Trophoblast cell (in vitro differentiated cells and primary cell): ENCODE measurements at regions not wholly inside any gene's neighbourhood (a gene's known extent, or its start where the extent isn't known, plus 50 kb on each side); places are given as distances from the start of the nearest gene placed in this dataset.

Experiments
- DNase-seq, 2 donors: peaks; one replicate each; pipeline ENCODE4 v3.0.0-alpha.2; 2016
- H2AFZ ChIP-seq: 2 replicates; pipeline ENCODE4 v1.6.1; 2013; ENCODE audit warnings: low read length, moderate library complexity, mild to moderate bottlenecking; ENCODE audit not compliant: insufficient read depth, poor library complexity
- H2AK5ac ChIP-seq: 2 replicates; pipeline ENCODE4 v1.6.1; 2013; ENCODE audit warnings: mild to moderate bottlenecking, low read length
- H2BK120ac ChIP-seq: 2 replicates; pipeline ENCODE4 v1.6.1; 2013; ENCODE audit warnings: low read length, mild to moderate bottlenecking, moderate library complexity; ENCODE audit not compliant: insufficient read depth, poor library complexity
- H2BK12ac ChIP-seq: 2 replicates; pipeline ENCODE4 v1.6.1; 2013; ENCODE audit warnings: mild to moderate bottlenecking, low read length, moderate library complexity
- H2BK5ac ChIP-seq: 2 replicates; pipeline ENCODE4 v1.6.1; 2013; ENCODE audit warnings: low read length, low read depth, moderate library complexity, mild to moderate bottlenecking; ENCODE audit not compliant: poor library complexity
- H3K14ac ChIP-seq: 2 replicates; pipeline ENCODE4 v1.6.1; 2013; ENCODE audit warnings: mild to moderate bottlenecking, low read length
- H3K18ac ChIP-seq: 2 replicates; pipeline ENCODE4 v1.6.1; 2013; ENCODE audit warnings: mild to moderate bottlenecking, low read length
- H3K23ac ChIP-seq: 2 replicates; pipeline ENCODE4 v1.6.1; 2013; ENCODE audit warnings: low read length
- H3K27ac ChIP-seq: 2 replicates; pipeline ENCODE4 v1.5.1; 2013; ENCODE audit warnings: low read depth, mild to moderate bottlenecking, inconsistent platforms, low read length, moderate library complexity
- H3K27me3 ChIP-seq: 2 replicates; pipeline ENCODE4 v1.6.1; 2013; ENCODE audit warnings: inconsistent platforms, mild to moderate bottlenecking, low read length, moderate library complexity; ENCODE audit not compliant: insufficient read depth
- H3K36me3 ChIP-seq, 2 experiments: 1 replicate in 1 of 2; 2 replicates in 1 of 2; pipeline ENCODE4 v1.6.1; 2013; ENCODE audit warnings: low read length in 2 of 2, mild to moderate bottlenecking in 2 of 2, moderate library complexity in 1 of 2; ENCODE audit not compliant: insufficient read depth in 2 of 2, control insufficient read depth in 1 of 2
- H3K4ac ChIP-seq: 2 replicates; pipeline ENCODE4 v1.6.1; 2013; ENCODE audit warnings: low read depth, mild to moderate bottlenecking, low read length, moderate library complexity
- H3K4me1 ChIP-seq, 2 experiments: 1 replicate in 1 of 2; 2 replicates in 1 of 2; pipeline ENCODE4 v1.6.1; 2013; ENCODE audit warnings: low read length in 2 of 2, mild to moderate bottlenecking in 2 of 2, moderate library complexity in 1 of 2; ENCODE audit not compliant: insufficient read depth in 2 of 2, control insufficient read depth in 1 of 2
- H3K4me2 ChIP-seq: 2 replicates; pipeline ENCODE4 v1.6.1; 2013; ENCODE audit warnings: inconsistent platforms, mild to moderate bottlenecking, low read length, moderate library complexity
- H3K4me3 ChIP-seq: 2 replicates; pipeline ENCODE4 v1.5.1; 2013; ENCODE audit warnings: mild to moderate bottlenecking, low read depth, low read length, inconsistent platforms
- H3K79me1 ChIP-seq: one replicate; pipeline ENCODE4 v1.6.1; 2013; ENCODE audit warnings: low read length
- H3K79me2 ChIP-seq: 2 replicates; pipeline ENCODE4 v1.6.1; 2013; ENCODE audit warnings: low read length, mild to moderate bottlenecking; ENCODE audit not compliant: control insufficient read depth, insufficient read depth, poor library complexity
- H3K9ac ChIP-seq: 2 replicates; pipeline ENCODE4 v1.6.1; 2013; ENCODE audit warnings: mild to moderate bottlenecking, low read length
- H3K9me3 ChIP-seq: 2 replicates; pipeline ENCODE4 v1.6.1; 2013; ENCODE audit warnings: low read depth, mild to moderate bottlenecking, control low read depth, inconsistent platforms, low read length; ENCODE audit not compliant: insufficient read depth
- H4K12ac ChIP-seq: 2 replicates; pipeline ENCODE4 v1.6.1; 2013; ENCODE audit warnings: low read depth, mild to moderate bottlenecking, low read length, moderate library complexity
- H4K8ac ChIP-seq: 2 replicates; pipeline ENCODE4 v1.6.1; 2013; ENCODE audit warnings: low read depth, mild to moderate bottlenecking, low read length, moderate library complexity
- H4K91ac ChIP-seq: one replicate; pipeline ENCODE4 v1.6.1; 2013; ENCODE audit warnings: low read depth, mild to moderate bottlenecking, low read length, moderate library complexity
- WGBS: extraction: QIAGEN DNeasy Blood & Tissue Kit; methylation state at CpG from one replicate; pipeline ENCODE4 v1.1.7; 2013; ENCODE audit warnings: missing lambda C conversion rate; ENCODE audit not compliant: insufficient read length, insufficient coverage; ENCODE audit errors: extremely low coverage; 5-methylcytosine and 5-hydroxymethylcytosine counted together

DNA sequence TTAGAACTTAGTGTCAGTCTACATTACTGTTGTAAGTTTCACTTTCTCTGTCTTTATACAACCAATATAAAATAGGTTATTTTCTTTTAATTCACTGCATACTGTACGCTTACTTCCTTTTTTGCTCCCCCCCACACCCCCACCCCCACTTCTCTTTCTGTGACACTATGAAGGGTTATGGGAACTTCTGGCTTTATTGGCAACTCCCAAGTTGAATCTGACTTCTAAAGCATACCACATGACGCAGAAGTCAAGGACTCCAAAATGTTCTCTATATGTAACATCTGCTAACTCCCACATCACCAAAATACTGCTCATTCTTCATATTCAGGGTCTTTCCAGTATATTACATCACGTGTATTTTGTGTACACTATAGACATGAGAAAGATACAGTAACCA is 81.2 kb upstream of the ATXN7L3B start:
- Histone ChIP-seq H3K4me1 (no peaks in the 10 kb centered on the region), H3K9ac (no peak overlapping the region), H3K79me1 (no peaks in the 10 kb centered on the region), H2AK5ac (no peak overlapping the region), H2BK120ac (no peak overlapping the region), H3K4me2 (no peak overlapping the region), H3K79me2 (no peaks in the 10 kb centered on the region), H3K36me3 (no peaks in the 10 kb centered on the region), H3K4ac (no peak overlapping the region), H3K9me3 (no peaks in the 10 kb centered on the region), H3K4me3 (no peak overlapping the region), H4K8ac (no peak overlapping the region), H4K12ac (no peak overlapping the region), H4K91ac (no peak overlapping the region), H2AFZ (no peak overlapping the region), H3K14ac (no peak overlapping the region), H3K18ac (no peak overlapping the region), H3K27ac (no peak overlapping the region), H2BK12ac (no peak overlapping the region), H3K27me3 (no peaks in the 10 kb centered on the region), H2BK5ac (no peak overlapping the region), H3K23ac (no peak overlapping the region)
- no CpG with 5 or more reads among the region's 3 CpGs for WGBS
- no peak for DNase-seq

DNA sequence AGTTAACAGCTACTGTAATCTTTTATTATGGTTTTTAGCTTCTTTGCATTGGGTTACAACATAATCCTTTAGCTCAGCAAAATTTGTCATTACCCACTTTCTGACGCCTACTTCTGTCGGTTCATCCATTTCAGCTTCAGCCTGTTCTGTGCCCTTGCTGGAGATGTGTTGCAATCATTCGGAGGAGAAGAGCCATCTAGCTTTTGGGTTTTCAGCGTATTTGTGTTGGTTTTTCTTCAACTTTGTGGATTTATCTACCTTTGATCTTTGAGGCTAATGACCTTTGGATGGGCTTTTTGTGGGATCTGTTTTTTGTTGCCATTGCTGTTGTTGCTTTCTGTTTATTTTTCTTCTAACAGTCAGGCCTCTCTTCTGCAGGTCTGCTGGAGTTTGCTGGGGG is 69.2 kb upstream of the ATXN7L3B start:
- H3K4me2 ChIP-seq: no peak overlapping the region
- H3K9me3 ChIP-seq: no peaks in the 10 kb centered on the region
- H4K91ac ChIP-seq: no peak overlapping the region
- no peak overlapping the region for H3K4me3 ChIP-seq
- H2AK5ac ChIP-seq: no peak overlapping the region
- H3K14ac ChIP-seq: no peak overlapping the region
- H2BK120ac ChIP-seq: no peak overlapping the region
- no peak overlapping the region for H3K4ac ChIP-seq
- no peak overlapping the region for H3K27ac ChIP-seq
- no peaks in the 10 kb centered on the region for H3K79me2 ChIP-seq
- no peak overlapping the region for H3K18ac ChIP-seq
- H3K27me3 ChIP-seq: no peaks in the 10 kb centered on the region
- no peaks in the 10 kb centered on the region for H3K4me1 ChIP-seq
- H2BK12ac ChIP-seq: no peak overlapping the region
- WGBS: no CpG with 5 or more reads among the region's 4 CpGs
- H4K12ac ChIP-seq: no peak overlapping the region
- no peak overlapping the region for H3K9ac ChIP-seq
- no peak overlapping the region for H3K23ac ChIP-seq
- H2AFZ ChIP-seq: no peak overlapping the region
- no peak overlapping the region for H4K8ac ChIP-seq
- H2BK5ac ChIP-seq: no peak overlapping the region
- H3K36me3 ChIP-seq: no peaks in the 10 kb centered on the region
- DNase-seq: no peak
- no peaks in the 10 kb centered on the region for H3K79me1 ChIP-seq

- Histone ChIP-seq H4K8ac (no peak overlapping the region), H2BK120ac (no peak overlapping the region), H3K18ac (no peak overlapping the region), H3K27me3 (no peaks in the 10 kb centered on the region), H3K4ac (no peak overlapping the region), H2AK5ac (no peak overlapping the region), H3K23ac (no peak overlapping the region), H3K4me2 (no peak overlapping the region), H3K4me1 (no peaks in the 10 kb centered on the region), H2BK5ac (no peak overlapping the region), H3K79me2 (no peaks in the 10 kb centered on the region), H3K9me3 (no peaks in the 10 kb centered on the region), H3K14ac (no peak overlapping the region), H3K36me3 (no peaks in the 10 kb centered on the region), H2BK12ac (no peak overlapping the region), H4K12ac (no peak overlapping the region), H3K9ac (no peak overlapping the region), H3K4me3 (no peak overlapping the region), H2AFZ (no peak overlapping the region), H4K91ac (no peak overlapping the region), H3K79me1 (no peaks in the 10 kb centered on the region), H3K27ac (no peak overlapping the region)
- no peak for DNase-seq
- no CpG with 5 or more reads among the region's 1 CpG for WGBS
Observed at GRCh38 chr12:74476234-74476633, 61.4 kb upstream of the ATXN7L3B start.

DNA sequence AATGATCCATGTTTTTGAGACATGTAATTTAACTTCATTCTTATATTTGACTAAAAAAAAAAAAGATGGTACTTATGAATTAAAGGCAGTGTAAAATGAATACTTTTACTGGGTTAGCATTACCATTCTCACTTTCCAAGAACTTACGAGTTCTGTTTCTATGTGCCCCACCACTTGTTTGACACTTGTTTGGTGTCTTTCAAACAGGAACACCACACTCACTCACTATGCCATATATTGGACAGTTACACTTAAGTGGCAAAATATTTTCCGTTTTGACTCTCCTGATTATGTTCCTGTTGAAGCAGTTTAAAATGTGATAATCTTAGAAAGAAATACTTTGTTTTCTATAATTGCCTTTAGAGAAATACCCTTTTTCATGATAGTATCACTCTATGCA is 56.6 kb upstream of the ATXN7L3B start:
- no peak overlapping the region for H2AK5ac ChIP-seq
- no peak overlapping the region for H3K18ac ChIP-seq
- H3K23ac ChIP-seq: no peak overlapping the region
- H3K9ac ChIP-seq: no peak overlapping the region
- no peak overlapping the region for H3K4ac ChIP-seq
- H2BK120ac ChIP-seq: no peak overlapping the region
- no peaks in the 10 kb centered on the region for H3K4me1 ChIP-seq
- H3K36me3 ChIP-seq: no peaks in the 10 kb centered on the region
- H2AFZ ChIP-seq: no peak overlapping the region
- no peak overlapping the region for H3K4me2 ChIP-seq
- WGBS: no CpG with 5 or more reads among the region's 2 CpGs
- H3K79me1 ChIP-seq: no peaks in the 10 kb centered on the region
- H3K79me2 ChIP-seq: no peaks in the 10 kb centered on the region
- no peak overlapping the region for H4K91ac ChIP-seq
- no peak overlapping the region for H4K8ac ChIP-seq
- no peak overlapping the region for H4K12ac ChIP-seq
- DNase-seq: no peak
- H2BK12ac ChIP-seq: no peak overlapping the region
- H3K27ac ChIP-seq: no peak overlapping the region
- no peak overlapping the region for H2BK5ac ChIP-seq
- H3K27me3 ChIP-seq: no peaks in the 10 kb centered on the region
- H3K4me3 ChIP-seq: no peak overlapping the region
- no peak overlapping the region for H3K14ac ChIP-seq
- H3K9me3 ChIP-seq: no peaks in the 10 kb centered on the region

DNA sequence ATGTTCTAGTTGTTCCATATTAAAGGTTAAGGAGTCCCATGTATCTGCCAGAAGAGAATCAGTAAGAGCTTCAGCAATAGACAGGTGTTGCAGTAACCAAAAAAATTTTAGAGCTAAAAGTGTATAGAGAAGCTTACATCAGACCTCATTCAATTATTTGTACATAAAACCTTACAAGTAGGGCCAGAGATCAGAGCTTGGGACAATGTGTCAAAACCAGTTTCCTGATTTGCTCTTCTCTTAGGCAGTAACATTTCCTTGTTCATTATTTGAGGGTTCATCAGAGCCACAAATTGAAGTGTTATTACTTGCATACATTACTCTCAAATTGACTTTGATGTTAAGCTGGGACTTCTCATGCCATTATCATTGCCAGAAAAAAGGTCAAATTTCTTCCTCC is 55.5 kb upstream of the ATXN7L3B start:
- H3K23ac ChIP-seq: no peak overlapping the region
- no peak overlapping the region for H4K91ac ChIP-seq
- H3K4ac ChIP-seq: no peak overlapping the region

More for the DNA sequence above, 55.5 kb upstream of the ATXN7L3B start:
- Histone ChIP-seq H2AK5ac (no peak overlapping the region), H3K18ac (no peak overlapping the region), H3K4me3 (no peak overlapping the region), H3K79me1 (no peaks in the 10 kb centered on the region), H4K12ac (no peak overlapping the region), H2BK12ac (no peak overlapping the region), H2BK5ac (no peak overlapping the region), H3K9me3 (no peaks in the 10 kb centered on the region), H4K8ac (no peak overlapping the region), H2BK120ac (no peak overlapping the region), H3K4me2 (no peak overlapping the region), H3K27ac (no peak overlapping the region), H3K14ac (no peak overlapping the region), H3K36me3 (no peaks in the 10 kb centered on the region), H3K79me2 (no peaks in the 10 kb centered on the region), H2AFZ (no peak overlapping the region), H3K27me3 (no peaks in the 10 kb centered on the region), H3K9ac (no peak overlapping the region), H3K4me1 (no peaks in the 10 kb centered on the region)
- no peak for DNase-seq
